ENCODE measurements at regions not wholly inside any gene's neighbourhood (a gene's known extent, or its start where the extent isn't known, plus 50 kb on each side); places are given as distances from the start of the nearest gene placed in this dataset.

DNA sequence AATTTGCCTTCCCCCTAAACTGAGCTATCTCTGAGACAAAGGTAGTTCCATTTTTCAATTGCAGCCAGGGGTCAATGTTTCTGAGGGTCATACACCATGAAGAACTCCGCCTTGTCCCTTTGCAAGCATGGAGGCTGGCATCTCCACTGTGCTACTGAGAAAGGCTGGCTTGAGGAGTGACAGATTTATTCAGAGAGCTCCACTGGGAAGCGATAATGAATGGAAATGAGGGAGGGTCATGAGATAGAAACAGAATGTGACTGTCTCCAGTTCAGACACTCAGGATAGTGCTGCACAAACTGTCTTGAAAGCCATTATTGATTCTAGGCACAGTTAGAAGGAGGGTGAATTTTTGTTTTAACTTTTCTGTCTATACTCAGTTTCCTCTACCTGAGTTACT is 197.5 kb downstream of the ZNF326 start:
- TF ChIP-seq, protein P1, sequence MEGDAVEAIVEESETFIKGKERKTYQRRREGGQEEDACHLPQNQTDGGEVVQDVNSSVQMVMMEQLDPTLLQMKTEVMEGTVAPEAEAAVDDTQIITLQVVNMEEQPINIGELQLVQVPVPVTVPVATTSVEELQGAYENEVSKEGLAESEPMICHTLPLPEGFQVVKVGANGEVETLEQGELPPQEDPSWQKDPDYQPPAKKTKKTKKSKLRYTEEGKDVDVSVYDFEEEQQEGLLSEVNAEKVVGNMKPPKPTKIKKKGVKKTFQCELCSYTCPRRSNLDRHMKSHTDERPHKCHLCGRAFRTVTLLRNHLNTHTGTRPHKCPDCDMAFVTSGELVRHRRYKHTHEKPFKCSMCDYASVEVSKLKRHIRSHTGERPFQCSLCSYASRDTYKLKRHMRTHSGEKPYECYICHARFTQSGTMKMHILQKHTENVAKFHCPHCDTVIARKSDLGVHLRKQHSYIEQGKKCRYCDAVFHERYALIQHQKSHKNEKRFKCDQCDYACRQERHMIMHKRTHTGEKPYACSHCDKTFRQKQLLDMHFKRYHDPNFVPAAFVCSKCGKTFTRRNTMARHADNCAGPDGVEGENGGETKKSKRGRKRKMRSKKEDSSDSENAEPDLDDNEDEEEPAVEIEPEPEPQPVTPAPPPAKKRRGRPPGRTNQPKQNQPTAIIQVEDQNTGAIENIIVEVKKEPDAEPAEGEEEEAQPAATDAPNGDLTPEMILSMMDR (IDR thresholded peaks at IDR 0.05; ENCODE audit: insufficient read depth, low read length, poor library complexity, severe bottlenecking): no peak
- no peak for TF ChIP-seq EZH2phosphoT487 (conservative IDR thresholded peaks at IDR 0.05; ENCODE audit: low read length)

Data from SU-DHL-6 (cell line).